Effector CD4-positive, alpha-beta T cell (primary cell): ENCODE measurements at regions not wholly inside any gene's neighbourhood (a gene's known extent, or its start where the extent isn't known, plus 50 kb on each side); places are given as distances from the start of the nearest gene placed in this dataset.
A peak's percentile ranks its signal among the peaks of the same experiment; 100 is the strongest.

Experiments
- DNase-seq: peaks from one replicate; pipeline ENCODE4 v3.0.0-alpha.2; 2020

DNA sequence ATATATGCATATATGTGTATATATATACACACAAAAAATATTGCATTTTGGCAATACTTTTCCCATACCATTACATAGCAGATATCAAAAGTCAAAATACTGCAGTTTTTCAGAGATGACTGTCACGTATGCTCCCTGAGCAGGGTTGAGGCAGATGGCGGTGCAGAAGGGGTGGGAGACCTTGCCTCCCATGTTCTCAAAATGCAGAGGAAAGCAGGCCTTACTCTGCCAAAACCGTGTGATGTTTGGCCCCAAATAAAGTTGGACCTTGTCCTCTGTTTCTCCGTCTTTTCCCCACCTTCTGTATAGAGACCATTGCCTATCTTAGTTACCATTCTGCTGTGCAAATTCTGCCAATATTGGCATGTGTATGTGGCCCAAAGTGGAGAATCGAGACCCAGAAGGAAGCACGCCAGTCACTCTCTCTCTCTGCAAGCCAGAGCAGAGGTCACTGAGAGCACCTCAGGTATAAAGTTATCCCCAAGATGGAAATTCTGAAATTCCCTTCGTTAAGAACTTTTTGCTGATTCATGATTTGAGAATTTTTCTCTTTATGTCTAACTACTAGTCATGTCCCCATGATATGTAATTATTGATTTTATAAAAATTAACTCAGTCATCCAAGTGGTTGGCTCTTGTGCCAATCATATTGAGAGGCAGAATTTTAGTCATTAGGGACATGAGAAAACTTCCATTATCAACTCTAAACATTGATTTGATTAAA, 898.8 kb downstream of the EPHA4 start:
- no peak for DNase-seq

DNA sequence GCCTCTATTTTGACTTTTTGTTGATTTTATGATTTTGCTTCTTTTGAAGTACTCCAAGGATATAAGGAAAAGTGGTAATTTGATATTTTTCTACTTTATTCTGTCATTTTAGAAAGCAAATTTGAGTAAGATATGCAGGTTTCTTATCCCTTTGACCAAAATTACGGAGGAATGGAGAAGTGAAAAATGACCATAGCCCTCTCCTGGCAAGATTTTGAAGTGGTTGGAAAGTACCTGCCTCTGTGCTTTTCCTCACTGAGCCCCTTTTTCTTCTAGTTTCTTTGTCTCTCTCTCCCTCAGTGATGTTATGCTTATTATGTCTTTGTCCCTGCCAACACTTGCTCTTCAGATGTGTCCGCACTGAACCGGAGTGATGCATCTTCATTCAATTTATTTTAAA, 898.1 kb downstream of the EPHA4 start:
- no peak for DNase-seq

DNA sequence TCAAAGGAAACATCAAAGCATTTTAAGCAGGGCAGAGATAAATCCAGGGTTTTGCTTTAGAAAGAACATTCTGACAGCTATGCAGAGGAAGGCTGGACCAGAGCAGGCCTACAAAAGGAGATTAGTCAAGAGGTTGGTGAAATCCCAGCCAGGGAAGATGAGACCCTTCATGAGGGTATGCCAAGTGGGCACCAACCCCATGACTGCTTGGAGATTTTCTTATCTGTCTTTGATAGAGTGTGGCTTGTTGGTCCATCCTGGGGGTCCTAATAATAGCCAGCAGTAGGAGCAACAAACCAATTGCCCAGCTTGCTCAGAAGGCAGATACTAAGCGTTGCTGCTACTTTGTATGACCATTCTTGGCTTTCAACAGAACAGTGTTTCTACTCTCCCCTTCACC, 895.4 kb downstream of the EPHA4 start:
- no peak for DNase-seq

DNA sequence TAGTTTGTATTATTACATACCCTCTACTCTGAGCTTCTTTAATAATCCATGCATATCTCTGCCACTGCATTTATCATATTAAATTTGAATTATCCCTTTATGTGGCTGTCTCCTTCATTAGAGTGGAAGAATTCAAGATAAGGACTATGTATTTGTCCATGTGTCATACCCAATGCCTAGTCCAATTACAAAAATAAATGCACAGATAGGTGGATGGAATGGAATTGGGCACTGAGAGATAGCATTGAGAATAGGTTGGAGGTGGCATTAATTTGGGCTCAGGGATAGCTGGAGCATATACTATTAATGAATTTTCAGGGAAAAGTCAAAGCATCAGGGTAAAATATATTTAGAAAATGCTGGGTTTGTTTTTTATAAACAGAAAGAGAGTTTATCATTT, 893.2 kb downstream of the EPHA4 start:
- DNase-seq, result no peak

DNA sequence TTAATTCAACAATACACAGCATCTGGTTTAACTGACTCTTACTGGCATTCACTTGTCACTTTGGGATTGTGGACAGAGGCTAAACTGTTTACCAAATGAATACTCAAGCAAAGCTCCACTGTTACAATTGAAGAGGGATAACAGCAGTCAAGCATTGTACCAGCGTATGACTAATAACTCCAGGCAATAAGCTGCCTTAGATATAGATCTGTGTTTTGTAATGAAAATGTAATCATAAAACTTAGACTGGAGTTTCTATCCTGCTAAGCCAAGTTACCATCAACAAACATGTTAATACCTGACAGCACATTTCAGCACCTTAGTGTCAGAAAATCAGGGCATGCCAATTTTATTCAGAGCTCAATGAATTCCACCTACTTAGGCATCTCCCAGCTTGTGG, 889.5 kb downstream of the EPHA4 start:
- no peak for DNase-seq

DNA sequence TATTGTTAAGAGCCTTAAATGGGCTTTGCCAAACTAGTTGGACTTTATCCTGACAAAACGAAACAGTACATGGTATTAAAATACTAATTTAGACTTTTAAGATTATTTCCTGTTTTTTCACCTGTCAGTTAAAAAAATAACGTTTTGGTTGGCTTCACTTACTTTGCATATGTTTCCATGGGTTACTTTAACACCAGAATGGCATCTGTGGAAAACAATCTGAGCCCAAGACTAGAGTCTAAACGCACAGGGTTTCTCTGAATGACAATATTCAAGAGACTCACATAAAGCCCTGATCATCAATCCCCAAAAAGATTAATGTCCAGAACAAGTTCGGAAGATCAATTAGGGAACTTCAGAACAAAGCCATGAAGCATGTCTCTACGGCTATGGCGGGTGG, 888.0 kb downstream of the EPHA4 start:
- no peak for DNase-seq

DNA sequence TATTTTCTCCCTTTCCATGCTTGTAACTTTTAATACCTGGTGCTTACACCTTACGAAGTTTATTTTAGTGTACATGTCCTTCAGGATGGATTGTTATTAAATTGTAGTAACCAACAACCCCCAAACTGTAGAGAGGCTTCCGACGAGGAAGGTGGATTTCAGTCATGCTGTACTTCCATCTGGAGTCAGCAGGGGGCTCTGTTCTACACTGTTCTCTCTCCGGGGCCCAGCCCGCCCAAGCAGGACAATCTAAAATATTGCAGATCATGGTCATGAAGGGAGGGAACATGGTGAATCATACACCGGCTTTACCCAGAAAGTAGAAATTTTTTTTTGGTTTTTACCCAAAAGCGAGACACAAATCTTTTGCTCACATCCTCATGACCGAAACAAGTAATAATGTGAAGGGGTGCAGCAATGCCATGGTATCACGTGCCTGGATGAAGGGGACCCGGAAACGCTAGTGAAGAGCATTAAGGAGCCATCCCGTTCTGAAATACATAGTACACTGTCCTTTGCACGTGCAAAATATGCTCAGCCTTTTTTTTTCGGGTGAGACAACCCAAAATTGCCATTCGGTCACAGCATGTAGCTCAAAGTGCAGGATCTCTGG, 884.8 kb downstream of the EPHA4 start:
- DNase-seq, result peak; percentile 48

DNA sequence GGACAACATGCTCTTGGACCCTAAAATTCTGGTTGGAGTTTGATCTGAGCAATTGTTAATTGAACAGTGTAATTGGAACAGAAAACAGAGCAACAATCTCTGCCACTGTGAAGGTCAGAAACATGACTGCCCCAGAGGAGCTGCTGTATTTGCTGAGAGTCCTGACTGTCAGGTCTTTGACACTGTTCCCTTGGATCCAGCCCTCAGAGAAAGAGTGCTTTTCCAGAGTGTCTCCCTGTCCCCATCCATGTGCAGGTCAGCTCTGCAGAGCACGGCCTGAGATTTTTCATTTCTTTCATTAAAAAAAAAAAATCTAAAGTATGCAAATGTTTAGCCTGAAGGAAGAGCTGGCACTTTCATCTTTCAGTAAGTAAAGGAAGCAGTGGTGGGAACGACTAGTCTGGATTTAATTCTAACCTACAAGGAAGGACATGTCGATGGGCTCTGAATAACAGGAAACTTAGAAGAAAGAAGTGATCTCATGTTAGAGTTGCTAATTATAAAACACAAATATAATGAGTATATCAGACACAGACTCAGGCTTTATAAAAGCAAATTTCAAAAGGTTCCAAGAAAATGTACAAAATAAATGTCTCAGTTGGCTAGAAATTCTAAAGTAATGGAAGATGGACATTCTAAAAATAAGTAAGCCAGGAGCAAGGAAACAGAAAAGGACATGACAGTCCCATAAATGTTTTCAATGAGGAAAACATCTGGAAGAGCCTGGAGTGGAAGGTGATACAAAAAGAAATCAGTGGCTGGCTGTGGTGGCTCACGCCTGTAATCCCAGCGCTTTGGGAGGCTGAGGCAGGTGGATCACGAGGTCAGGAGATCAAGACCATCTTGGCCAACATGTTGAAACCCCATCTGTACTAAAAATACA, 876.5 kb downstream of the EPHA4 start:
- no peak for DNase-seq

DNA sequence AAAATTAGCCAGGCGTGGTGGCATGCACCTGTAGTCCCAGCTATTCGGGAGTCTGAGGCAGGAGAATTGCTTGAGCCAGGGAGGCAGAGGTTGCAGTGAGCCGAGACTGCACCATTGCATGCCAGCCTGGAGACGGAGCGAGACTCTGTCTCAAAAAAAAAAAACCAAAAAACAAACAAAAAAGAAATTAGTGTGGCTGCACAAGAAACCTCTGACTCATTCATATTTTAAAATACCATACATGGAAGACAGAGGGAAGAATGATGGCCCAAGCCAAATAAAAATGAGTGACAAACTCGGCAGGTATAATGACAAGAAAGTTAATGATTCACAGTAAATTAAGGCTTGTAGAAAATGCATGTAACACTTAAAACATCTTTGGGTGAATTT, 875.8 kb downstream of the EPHA4 start:
- DNase-seq, result no peak

DNA sequence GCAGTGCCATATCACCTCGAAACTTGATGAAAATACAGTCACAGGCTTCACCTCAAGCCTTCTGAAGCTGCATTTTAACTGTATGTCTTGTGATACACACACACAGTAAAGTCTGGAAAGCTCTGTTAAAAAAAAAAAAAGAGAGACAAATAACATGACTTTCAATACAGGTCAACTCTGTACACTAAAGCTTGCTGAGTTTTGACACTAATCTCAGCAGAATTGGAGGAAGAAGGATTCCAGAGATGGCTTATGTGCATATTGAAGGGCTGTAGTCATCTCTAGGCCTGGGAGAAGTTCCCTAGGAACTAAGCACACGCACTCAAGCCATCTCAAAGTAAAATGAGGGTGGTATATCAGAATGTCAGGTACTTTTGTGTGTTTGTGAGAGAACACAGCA, 875.1 kb downstream of the EPHA4 start:
- no peak for DNase-seq

DNA sequence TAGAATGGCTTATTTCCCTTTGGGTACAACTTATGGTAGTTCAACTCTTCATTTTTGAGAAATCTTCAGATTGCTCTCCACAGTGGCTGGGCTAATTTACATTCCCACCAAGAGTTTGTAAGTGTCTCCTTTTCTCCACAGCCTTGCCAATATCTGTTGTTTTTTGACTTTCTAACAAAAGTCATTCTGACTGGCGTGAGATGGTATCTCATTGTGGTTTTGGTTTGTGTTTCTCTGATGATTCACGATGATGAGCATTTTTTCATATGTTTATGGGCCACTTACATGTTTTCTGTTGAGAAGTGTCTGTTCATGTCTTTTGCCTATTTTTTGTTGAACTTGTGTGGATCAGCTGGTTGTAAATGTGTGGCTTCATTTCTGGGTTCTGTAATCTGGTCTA, 871.0 kb downstream of the EPHA4 start:
- DNase-seq, result no peak

DNA sequence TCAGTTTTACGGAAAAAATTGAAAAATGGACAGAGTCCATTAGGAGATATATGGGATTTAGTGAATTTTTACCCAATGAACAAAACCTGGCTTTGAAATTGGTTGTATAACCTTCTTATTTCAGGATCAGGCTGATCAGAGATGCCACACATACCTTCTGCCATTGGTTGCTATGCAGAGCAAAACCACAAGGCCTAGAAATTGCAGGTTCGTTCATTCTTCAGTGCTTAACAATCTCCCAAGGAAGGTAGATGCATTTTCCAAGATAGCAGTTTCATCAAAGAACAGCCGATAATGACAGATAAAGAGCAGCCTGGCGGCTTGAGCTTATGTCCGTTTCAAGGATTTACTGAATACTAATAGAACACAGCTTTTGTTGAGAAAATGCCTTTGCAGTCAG, 868.8 kb downstream of the EPHA4 start:
- DNase-seq, result no peak

DNA sequence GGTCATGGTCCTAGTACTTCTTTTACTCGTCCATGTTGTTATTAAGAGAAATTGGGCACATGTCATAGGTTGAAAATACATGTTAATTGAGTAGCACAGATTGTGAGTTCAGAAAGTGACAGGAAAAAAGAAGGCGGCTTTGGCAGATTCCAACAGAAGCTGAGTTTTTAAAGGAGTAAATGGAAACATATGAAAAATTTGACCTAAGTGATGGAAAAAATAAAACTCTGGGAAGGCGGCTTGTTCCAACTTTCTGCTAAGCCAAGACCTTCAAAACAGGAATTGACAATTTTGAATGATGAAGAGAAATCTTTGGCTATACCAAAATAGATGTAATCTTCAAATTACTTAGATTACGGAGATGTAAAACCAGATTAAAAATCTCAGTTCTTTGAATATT, 868.0 kb downstream of the EPHA4 start:
- no peak for DNase-seq

DNA sequence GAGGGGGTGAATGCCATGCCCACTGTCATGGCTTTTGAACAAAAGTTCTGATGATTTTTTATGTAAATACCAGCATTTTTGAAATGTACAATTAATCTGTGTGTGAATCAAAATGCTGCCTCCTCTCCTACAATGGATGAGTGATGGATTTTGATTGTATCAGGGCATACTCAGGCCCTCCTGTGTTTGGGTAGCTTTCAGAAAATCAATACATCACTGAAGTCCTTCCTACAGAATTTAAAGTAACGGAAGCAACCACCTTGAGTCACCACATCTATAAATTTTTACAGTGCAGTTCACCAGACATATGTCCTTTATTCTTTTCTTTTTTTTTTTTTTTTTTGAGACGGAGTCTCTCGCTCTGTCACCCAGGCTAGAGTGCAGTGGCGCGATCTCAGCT, 867.3 kb downstream of the EPHA4 start:
- DNase-seq, result no peak

DNA sequence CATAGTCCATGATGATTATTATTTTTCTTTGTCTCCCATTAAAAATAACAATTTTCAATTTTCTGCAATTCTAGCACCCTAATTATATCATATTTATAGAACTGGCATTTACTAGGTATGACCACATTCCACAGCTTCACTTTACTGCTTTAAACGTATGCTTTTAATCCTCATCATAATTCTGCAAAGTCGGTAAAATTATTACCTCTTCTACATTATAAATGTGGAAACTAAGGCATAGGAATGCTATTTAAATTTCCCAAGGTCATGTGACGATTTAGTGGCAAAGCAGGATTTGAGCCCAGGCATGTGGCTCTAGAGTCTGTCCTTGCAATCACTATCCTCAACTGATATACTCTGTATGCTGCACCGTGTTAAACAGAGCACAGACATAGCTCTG, 866.4 kb downstream of the EPHA4 start:
- DNase-seq, result no peak

DNA sequence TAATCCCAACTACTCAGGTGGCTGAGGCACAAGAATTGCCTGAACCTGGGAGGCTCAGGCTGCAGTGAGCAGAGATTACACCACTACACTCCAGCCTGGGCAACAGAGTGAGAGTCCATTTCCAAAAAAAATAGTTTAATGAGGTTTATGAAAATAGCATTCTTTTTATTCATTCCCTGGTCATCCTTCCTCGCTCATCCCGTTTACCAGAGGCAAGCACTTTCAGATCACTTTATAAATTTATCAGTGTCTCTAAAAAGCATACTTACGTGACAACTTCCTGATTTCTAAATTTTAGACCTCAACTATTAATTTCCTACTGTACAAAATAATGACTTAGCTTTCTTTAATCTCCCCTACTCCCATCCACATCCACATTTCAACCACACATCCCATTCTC, 864.8 kb downstream of the EPHA4 start:
- no peak for DNase-seq

DNA sequence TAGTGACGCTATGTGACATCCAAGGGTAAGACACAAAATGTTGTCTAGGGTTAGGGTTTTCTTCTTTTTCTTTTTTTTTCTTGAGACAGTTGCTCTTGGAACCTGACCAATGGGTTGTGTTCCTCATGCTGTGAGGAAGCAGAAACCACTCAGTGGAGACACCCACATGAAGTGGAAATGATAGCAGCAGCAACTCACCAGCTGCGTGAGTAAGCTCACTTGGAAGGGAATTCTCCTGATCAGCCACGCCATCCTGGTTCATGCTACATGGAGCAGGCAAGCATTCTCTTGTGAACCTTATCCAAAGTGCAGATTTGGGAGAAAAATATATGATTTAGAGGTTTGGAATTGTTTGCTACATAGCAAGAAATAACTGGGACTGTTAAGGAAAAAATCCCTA, 863.7 kb downstream of the EPHA4 start:
- DNase-seq, result no peak

DNA sequence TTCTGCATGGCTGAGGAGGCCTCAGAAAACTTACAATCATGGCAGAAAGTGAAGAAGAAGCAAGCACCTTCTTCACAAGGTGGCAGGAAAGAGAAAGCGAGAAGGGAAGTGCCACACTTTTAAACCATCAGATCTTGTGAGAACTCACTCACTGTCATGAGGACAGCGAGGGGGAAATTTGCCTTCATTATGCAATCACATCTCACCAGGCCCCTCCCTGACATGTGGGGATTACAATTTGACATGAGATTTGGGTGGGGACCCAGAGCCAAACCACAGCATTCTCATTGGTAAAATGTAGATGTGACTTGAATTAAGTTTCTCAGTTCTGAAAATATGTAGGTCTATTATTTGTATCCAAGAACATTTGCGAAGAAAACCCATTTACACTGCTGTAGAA, 854.8 kb downstream of the EPHA4 start:
- no peak for DNase-seq

DNA sequence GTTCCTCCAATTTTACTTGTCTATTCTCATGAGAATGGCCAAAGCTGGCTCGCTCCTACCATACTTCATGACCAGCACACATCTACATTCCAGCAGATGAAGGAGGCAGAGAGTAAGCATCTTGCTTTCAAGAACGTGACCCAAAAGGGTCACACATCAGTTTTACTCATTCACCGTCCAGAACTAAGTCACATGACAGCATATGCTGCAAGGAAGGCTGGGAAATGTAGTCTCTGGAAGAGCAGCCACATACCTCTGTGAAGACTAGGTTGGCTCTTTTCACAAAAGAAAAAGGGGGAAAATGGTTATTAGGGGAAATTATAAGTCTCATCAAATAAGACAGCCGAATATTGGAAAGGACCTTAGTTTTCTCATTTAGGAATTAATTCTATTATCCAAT, 835.3 kb downstream of the EPHA4 start:
- no peak for DNase-seq

DNA sequence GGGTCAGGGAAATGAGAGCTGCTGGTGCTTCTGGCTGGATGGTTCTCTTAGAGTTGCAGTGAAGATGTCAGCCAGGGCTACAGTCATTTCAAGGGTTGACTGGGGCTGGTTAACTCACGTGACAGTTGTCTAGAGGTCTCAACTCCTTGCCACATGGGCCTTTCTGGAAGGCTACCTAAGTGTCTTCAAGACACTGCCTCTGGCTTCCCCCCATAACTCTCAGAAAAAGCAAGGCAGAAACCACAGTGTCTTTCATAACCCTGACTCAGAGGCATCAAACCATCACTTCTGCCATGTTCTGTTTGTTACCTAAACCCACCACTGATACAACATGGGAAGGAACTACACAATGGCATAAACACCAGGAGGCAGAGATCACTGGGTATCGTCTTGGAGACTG, 828.9 kb downstream of the EPHA4 start:
- DNase-seq, result no peak

DNA sequence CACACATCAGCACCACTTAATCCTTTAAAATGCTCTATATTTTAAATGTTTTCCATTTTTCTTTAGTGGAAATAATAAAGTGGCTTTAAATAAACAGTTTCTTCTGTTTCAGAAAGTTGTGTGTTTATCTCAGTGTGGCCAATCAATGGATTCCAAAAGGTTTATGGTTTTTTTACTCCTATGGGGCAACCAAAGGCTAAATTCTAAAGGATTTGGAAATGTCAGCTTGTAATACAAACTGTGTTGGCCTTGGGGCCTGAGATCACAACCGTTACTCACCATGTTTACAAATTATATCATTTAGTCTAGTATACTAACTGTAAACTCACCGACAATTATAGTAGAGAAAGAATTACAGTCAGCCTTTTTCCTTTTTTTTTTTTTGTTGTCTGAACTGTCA, 827.2 kb downstream of the EPHA4 start:
- no peak for DNase-seq

DNA sequence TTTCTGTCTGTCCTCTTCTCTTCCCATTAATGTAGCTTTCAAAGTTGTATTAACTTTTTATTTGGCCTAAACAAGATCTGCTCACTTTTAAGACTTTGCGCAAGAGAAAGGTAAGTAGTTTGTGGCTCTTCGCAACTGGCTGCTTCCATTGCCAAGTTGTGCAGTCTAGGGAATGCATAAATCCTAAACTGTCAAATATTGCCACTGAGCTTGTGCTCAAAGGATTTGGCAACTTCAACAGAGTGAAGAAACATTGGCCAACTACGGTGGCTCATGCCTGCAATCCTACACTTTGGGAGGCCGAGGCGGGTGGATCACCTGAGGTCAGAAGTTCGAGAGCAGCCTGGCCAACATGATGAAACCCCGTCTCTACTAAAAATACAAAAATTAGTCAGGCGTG, 826.4 kb downstream of the EPHA4 start:
- DNase-seq, result no peak

DNA sequence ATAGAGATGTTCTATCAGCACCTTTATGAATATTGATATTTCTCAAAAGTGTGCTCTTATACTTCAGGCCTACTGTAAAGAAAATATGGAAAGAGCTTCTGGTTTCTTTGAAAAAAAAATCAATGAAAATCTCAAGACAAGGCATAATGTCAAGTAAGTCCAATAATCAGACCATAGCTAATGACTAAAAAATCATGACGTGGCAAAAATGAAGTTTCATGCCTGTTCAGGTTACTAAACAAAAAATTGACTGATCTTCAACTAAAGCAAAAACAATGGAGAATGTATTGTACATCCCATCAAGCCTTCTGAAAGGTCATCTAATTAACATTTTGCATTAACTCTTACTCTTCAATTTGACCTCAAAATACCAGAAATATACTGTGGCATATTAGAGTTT, 824.4 kb downstream of the EPHA4 start:
- DNase-seq, result no peak

DNA sequence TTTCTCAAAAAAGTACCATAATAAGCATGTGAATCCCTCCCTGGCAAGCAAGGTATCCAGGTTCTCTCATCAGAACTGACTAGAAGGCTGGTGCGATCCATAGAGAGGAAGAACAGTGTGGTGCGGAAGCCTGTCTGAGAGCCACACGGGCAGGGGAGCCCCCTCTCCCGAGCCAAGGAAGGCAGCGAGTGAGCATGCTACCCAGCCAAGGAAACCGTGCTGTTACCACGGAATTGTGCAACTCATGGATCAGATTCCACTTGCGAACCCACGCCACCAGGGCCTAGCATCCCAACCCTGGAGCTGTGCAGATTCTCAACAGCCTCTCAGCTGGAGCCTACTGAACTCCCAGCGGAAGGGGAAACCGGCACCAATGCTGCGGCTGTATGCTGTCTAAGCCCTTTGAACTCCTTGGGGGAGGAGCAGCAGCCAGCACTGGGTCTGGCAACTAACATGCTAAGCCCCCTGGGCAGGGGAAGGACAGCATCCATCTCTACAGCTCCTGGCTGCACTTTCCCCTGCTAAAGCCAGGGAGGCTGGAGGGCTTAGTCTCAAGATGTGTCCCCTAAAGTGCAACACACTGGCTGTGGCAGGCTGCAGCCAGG, 823.1 kb downstream of the EPHA4 start:
- DNase-seq, result no peak
